ENCODE measurements at regions not wholly inside any gene's neighbourhood (a gene's known extent, or its start where the extent isn't known, plus 50 kb on each side); places are given as distances from the start of the nearest gene placed in this dataset.

DNA sequence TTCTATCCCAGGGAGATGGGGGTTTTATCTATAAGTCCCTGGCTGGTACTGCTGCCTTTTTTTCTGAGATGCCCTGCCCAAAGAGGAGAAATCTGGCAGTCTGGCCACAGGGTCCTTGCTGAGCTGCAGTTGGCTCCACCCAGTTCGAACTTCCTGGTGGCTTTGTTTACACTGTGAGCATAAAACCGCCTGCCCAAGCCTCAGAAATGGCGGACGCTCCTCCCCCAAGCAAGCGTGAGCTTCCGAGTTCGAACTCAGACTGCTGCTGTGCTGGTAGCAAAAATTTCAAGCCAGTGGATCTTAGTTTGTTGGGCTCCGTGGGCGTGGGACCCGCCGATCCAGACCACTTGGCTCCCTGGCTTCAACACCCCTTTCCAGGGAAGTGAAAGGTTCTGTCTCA lies 126.8 kb upstream of the SUCLG2 start:
- TF ChIP-seq, protein P1, sequence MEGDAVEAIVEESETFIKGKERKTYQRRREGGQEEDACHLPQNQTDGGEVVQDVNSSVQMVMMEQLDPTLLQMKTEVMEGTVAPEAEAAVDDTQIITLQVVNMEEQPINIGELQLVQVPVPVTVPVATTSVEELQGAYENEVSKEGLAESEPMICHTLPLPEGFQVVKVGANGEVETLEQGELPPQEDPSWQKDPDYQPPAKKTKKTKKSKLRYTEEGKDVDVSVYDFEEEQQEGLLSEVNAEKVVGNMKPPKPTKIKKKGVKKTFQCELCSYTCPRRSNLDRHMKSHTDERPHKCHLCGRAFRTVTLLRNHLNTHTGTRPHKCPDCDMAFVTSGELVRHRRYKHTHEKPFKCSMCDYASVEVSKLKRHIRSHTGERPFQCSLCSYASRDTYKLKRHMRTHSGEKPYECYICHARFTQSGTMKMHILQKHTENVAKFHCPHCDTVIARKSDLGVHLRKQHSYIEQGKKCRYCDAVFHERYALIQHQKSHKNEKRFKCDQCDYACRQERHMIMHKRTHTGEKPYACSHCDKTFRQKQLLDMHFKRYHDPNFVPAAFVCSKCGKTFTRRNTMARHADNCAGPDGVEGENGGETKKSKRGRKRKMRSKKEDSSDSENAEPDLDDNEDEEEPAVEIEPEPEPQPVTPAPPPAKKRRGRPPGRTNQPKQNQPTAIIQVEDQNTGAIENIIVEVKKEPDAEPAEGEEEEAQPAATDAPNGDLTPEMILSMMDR (IDR thresholded peaks at IDR 0.05) = no peak
- TF ChIP-seq POLR2A (IDR thresholded peaks at IDR 0.05) = no peak
